Memory B cell (primary cell): ENCODE measurements at regions not wholly inside any gene's neighbourhood (a gene's known extent, or its start where the extent isn't known, plus 50 kb on each side); places are given as distances from the start of the nearest gene placed in this dataset.

Experiments used
- ATAC-seq: fragments of 150-1000 bp; cut with Tn5 transposase; 2 replicates; pipeline ENCODE4 v1.10.0; 2021; ENCODE audit warnings: low read depth, mild to moderate bottlenecking, moderate library complexity
- DNase-seq, 2 donors: peaks; one replicate each; pipeline ENCODE4 v3.0.0; 2022; ENCODE audit warnings: low spot score in 2 of 2
- H3K27ac Mint-ChIP-seq: one replicate; pipeline ENCODE4 v1.8.0; 2022; ENCODE audit warnings: mild to moderate bottlenecking, moderate library complexity, mixed read lengths
- H3K27me3 Mint-ChIP-seq: one replicate; pipeline ENCODE4 v1.8.0; 2022; ENCODE audit warnings: mixed read lengths
- H3K36me3 Mint-ChIP-seq: one replicate; pipeline ENCODE4 v1.8.0; 2022; ENCODE audit warnings: mild to moderate bottlenecking, mixed read lengths
- H3K4me1 Mint-ChIP-seq: one replicate; pipeline ENCODE4 v1.8.0; 2022; ENCODE audit warnings: mixed read lengths
- H3K4me3 Mint-ChIP-seq: one replicate; pipeline ENCODE4 v1.8.0; 2022; ENCODE audit warnings: mild to moderate bottlenecking, moderate library complexity, mixed read lengths
- H3K9me3 Mint-ChIP-seq: one replicate; pipeline ENCODE4 v1.8.0; 2022; ENCODE audit warnings: mixed read lengths

GRCh38 chr15:93314245-93314644 is 225.2 kb upstream of the RGMA start:
- no peak for ATAC-seq
- H3K27ac Mint-ChIP-seq, result no peak overlapping the region

GRCh38 chr15:93312891-93313486 is 224.0 kb upstream of the RGMA start:
- Mint-ChIP-seq H3K36me3 (peaks cover 2% of the 10 kb centered on the region), H3K27ac (no peak overlapping the region), H3K4me3 (no peak overlapping the region), H3K27me3 (peaks cover 4% of the 10 kb centered on the region), H3K4me1 (peaks cover 2% of the 10 kb centered on the region), H3K9me3 (peaks cover 11% of the 10 kb centered on the region)
- ATAC-seq, result no peak
- DNase-seq, result no peak

More at GRCh38 chr15:93314245-93314644, 225.2 kb upstream of the RGMA start:
- Mint-ChIP-seq H3K4me3 (no peak overlapping the region), H3K4me1 (peaks cover 2% of the 10 kb centered on the region), H3K27me3 (peaks cover 4% of the 10 kb centered on the region), H3K36me3 (peaks cover 2% of the 10 kb centered on the region), H3K9me3 (peaks cover 11% of the 10 kb centered on the region)
- no peak for DNase-seq

GRCh38 chr15:93311620-93312019 is 222.6 kb upstream of the RGMA start:
- no peak overlapping the region for H3K4me3 Mint-ChIP-seq
- peaks cover 13% of the 10 kb centered on the region for H3K9me3 Mint-ChIP-seq

GRCh38 chr15:93308026-93308690 is 219.1 kb upstream of the RGMA start:
- no peak overlapping the region for H3K27ac Mint-ChIP-seq
- peaks cover 1% of the 10 kb centered on the region for H3K36me3 Mint-ChIP-seq

More at GRCh38 chr15:93311620-93312019, 222.6 kb upstream of the RGMA start:
- no peak for DNase-seq
- Mint-ChIP-seq H3K27me3 (peaks cover 4% of the 10 kb centered on the region), H3K36me3 (peaks cover 4% of the 10 kb centered on the region), H3K4me1 (peaks cover 2% of the 10 kb centered on the region), H3K27ac (no peak overlapping the region)
- ATAC-seq, result no peak

GRCh38 chr15:93307513-93307912 is 218.5 kb upstream of the RGMA start:
- Mint-ChIP-seq H3K27me3 (no peaks in the 10 kb centered on the region), H3K9me3 (peaks cover 7% of the 10 kb centered on the region), H3K27ac (no peak overlapping the region), H3K4me1 (no peaks in the 10 kb centered on the region), H3K36me3 (peaks cover 1% of the 10 kb centered on the region), H3K4me3 (no peak overlapping the region)
- no peak for ATAC-seq
- no peak for DNase-seq

More at GRCh38 chr15:93308026-93308690, 219.1 kb upstream of the RGMA start:
- DNase-seq, result no peak
- Mint-ChIP-seq H3K27me3 (no peaks in the 10 kb centered on the region), H3K9me3 (peaks cover 7% of the 10 kb centered on the region), H3K4me3 (no peak overlapping the region), H3K4me1 (no peaks in the 10 kb centered on the region)
- ATAC-seq, result no peak

- Mint-ChIP-seq H3K4me3 (no peak overlapping the region), H3K4me1 (no peaks in the 10 kb centered on the region), H3K27ac (no peak overlapping the region), H3K36me3 (peaks cover 1% of the 10 kb centered on the region), H3K27me3 (no peaks in the 10 kb centered on the region), H3K9me3 (peaks cover 4% of the 10 kb centered on the region)
- ATAC-seq (no peak), DNase-seq (no peak)
These were observed 216.3 kb upstream of the RGMA start for GRCh38 chr15:93305306-93305705.

- Mint-ChIP-seq H3K4me1 (no peaks in the 10 kb centered on the region), H3K27ac (no peak overlapping the region), H3K27me3 (no peaks in the 10 kb centered on the region), H3K9me3 (peaks cover 4% of the 10 kb centered on the region), H3K36me3 (peaks cover 1% of the 10 kb centered on the region), H3K4me3 (no peak overlapping the region)
- no peak for DNase-seq
- no peak for ATAC-seq
These were observed 213.2 kb upstream of the RGMA start for GRCh38 chr15:93302080-93302765.

- ATAC-seq, result no peak
- DNase-seq, result no peak
- Mint-ChIP-seq H3K27me3 (no peaks in the 10 kb centered on the region), H3K9me3 (peaks cover 2% of the 10 kb centered on the region), H3K27ac (no peak overlapping the region), H3K4me1 (no peaks in the 10 kb centered on the region), H3K36me3 (no peaks in the 10 kb centered on the region), H3K4me3 (no peak overlapping the region)
These were observed 211.8 kb upstream of the RGMA start for GRCh38 chr15:93300796-93301195.

- Mint-ChIP-seq H3K4me1 (no peaks in the 10 kb centered on the region), H3K4me3 (no peak overlapping the region), H3K27me3 (no peaks in the 10 kb centered on the region), H3K27ac (no peak overlapping the region), H3K9me3 (peaks cover 2% of the 10 kb centered on the region), H3K36me3 (no peaks in the 10 kb centered on the region)
- ATAC-seq, result no peak
- no peak for DNase-seq
These were observed 210.7 kb upstream of the RGMA start for GRCh38 chr15:93299675-93300074.

GRCh38 chr15:93298901-93299300 is 209.9 kb upstream of the RGMA start:
- Mint-ChIP-seq H3K36me3 (no peaks in the 10 kb centered on the region), H3K9me3 (no peaks in the 10 kb centered on the region), H3K4me1 (no peaks in the 10 kb centered on the region), H3K27ac (no peak overlapping the region), H3K4me3 (no peak overlapping the region), H3K27me3 (no peaks in the 10 kb centered on the region)
- ATAC-seq, result no peak
- DNase-seq, result no peak

- Mint-ChIP-seq H3K36me3 (no peaks in the 10 kb centered on the region), H3K27me3 (no peaks in the 10 kb centered on the region), H3K4me3 (no peak overlapping the region), H3K9me3 (no peaks in the 10 kb centered on the region), H3K27ac (no peak overlapping the region), H3K4me1 (no peaks in the 10 kb centered on the region)
- ATAC-seq (no peak), DNase-seq (no peak)
These were observed 207.9 kb upstream of the RGMA start for GRCh38 chr15:93296759-93297500.

GRCh38 chr15:93294896-93295295 is 205.9 kb upstream of the RGMA start:
- DNase-seq (no peak), ATAC-seq (no peak)
- H3K9me3 Mint-ChIP-seq, result peaks cover 2% of the 10 kb centered on the region
- no peaks in the 10 kb centered on the region for H3K4me1 Mint-ChIP-seq
- no peak overlapping the region for H3K27ac Mint-ChIP-seq
- no peaks in the 10 kb centered on the region for H3K36me3 Mint-ChIP-seq
- H3K27me3 Mint-ChIP-seq, result peaks cover 3% of the 10 kb centered on the region
- no peak overlapping the region for H3K4me3 Mint-ChIP-seq

- H3K4me1 Mint-ChIP-seq, result no peaks in the 10 kb centered on the region
These were observed 205.1 kb upstream of the RGMA start for GRCh38 chr15:93294066-93294465.

GRCh38 chr15:93291380-93291779 is 202.4 kb upstream of the RGMA start:
- H3K9me3 Mint-ChIP-seq, result peaks cover 2% of the 10 kb centered on the region
- no peak overlapping the region for H3K4me3 Mint-ChIP-seq
- H3K36me3 Mint-ChIP-seq, result no peaks in the 10 kb centered on the region
- H3K27ac Mint-ChIP-seq, result no peak overlapping the region
- DNase-seq (no peak), ATAC-seq (no peak)
- no peaks in the 10 kb centered on the region for H3K4me1 Mint-ChIP-seq
- H3K27me3 Mint-ChIP-seq, result peaks cover 3% of the 10 kb centered on the region

More at GRCh38 chr15:93294066-93294465, 205.1 kb upstream of the RGMA start:
- Mint-ChIP-seq H3K9me3 (peaks cover 2% of the 10 kb centered on the region), H3K27me3 (peaks cover 3% of the 10 kb centered on the region), H3K4me3 (no peak overlapping the region), H3K36me3 (no peaks in the 10 kb centered on the region), H3K27ac (no peak overlapping the region)
- ATAC-seq (no peak), DNase-seq (no peak)
